HL-60 (cell line): ENCODE measurements at regions not wholly inside any gene's neighbourhood (a gene's known extent, or its start where the extent isn't known, plus 50 kb on each side); places are given as distances from the start of the nearest gene placed in this dataset.

Experiments used
- DNase-seq, 2 experiments: peaks; one replicate each; pipeline ENCODE4 v3.0.0-alpha.2; 2010 to 2020; ENCODE audit warnings: low read depth in 1 of 2, low spot score in 1 of 2
- H3K27ac ChIP-seq: fragments of 250-450 bp; sonication (Bioruptor Pico); replicated peaks from 2 replicates; pipeline ENCODE4 v1.5.1; 2020; ENCODE audit warnings: mild to moderate bottlenecking, moderate library complexity
- H3K27me3 ChIP-seq: fragments of 250-450 bp; sonication (Bioruptor Pico); 2 replicates; pipeline ENCODE4 v1.5.1; 2021; ENCODE audit warnings: mild to moderate bottlenecking, moderate library complexity; ENCODE audit not compliant: insufficient read depth, poor library complexity, severe bottlenecking
- H3K4me3 ChIP-seq: replicated peaks from 2 replicates; pipeline ENCODE4 v1.5.1; 2011; ENCODE audit warnings: mild to moderate bottlenecking, control low read depth, low read length; ENCODE audit not compliant: insufficient read depth
- GABPA ChIP-seq: IDR thresholded peaks from 2 replicates; pipeline ENCODE4 v1.6.1; 2012; ENCODE audit warnings: low read depth
- POLR2AphosphoS5 ChIP-seq: IDR thresholded peaks from 2 replicates; pipeline ENCODE4 v1.6.1; 2012; ENCODE audit warnings: low read depth
- REST ChIP-seq: IDR thresholded peaks from 2 replicates; pipeline ENCODE4 v1.6.1; 2012; ENCODE audit warnings: low read depth; ENCODE audit not compliant: insufficient replicate concordance
- SPI1 ChIP-seq: IDR thresholded peaks from 2 replicates; pipeline ENCODE4 v1.6.1; 2012; ENCODE audit warnings: low read depth, mild to moderate bottlenecking, borderline replicate concordance
- TF ChIP-seq, protein P1 (sequence below): IDR thresholded peaks from one replicate; pipeline ENCODE4 v1.5.1; 2011; ENCODE audit warnings: low read length, control low read depth, inconsistent platforms; ENCODE audit not compliant: insufficient read depth

- TF ChIP-seq POLR2AphosphoS5: no peak
- TF ChIP-seq SPI1: no peak
- TF ChIP-seq, protein P1, sequence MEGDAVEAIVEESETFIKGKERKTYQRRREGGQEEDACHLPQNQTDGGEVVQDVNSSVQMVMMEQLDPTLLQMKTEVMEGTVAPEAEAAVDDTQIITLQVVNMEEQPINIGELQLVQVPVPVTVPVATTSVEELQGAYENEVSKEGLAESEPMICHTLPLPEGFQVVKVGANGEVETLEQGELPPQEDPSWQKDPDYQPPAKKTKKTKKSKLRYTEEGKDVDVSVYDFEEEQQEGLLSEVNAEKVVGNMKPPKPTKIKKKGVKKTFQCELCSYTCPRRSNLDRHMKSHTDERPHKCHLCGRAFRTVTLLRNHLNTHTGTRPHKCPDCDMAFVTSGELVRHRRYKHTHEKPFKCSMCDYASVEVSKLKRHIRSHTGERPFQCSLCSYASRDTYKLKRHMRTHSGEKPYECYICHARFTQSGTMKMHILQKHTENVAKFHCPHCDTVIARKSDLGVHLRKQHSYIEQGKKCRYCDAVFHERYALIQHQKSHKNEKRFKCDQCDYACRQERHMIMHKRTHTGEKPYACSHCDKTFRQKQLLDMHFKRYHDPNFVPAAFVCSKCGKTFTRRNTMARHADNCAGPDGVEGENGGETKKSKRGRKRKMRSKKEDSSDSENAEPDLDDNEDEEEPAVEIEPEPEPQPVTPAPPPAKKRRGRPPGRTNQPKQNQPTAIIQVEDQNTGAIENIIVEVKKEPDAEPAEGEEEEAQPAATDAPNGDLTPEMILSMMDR: no peak
- TF ChIP-seq REST: no peak
- no peak for TF ChIP-seq GABPA
- no peak overlapping the region for H3K27ac ChIP-seq
- DNase-seq: no peak
- no peak overlapping the region for H3K4me3 ChIP-seq
- peaks cover 3% of the 10 kb centered on the region for H3K27me3 ChIP-seq
Observed at GRCh38 chr2:20544153-20544747, 97.4 kb downstream of the RHOB start.

DNA sequence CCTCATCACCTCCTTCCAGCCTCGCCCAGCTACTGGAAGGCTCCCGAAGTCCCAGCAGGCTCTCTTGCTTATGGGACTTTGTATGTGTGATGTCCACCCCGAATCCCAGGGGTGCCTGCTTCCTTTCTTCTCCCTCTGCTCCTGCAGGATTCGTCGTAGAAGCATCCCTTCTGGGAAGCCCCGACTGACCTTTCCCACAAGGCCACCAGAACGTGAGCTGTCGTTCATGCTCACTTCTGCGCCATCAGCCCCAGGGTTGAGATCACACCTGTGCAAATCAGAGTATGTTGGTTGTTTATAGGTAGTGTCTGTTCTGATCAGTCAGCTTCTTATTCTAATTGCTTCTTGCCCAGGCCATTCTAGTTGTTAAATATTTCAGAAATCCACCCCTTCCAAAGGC lies 101.8 kb downstream of the HS1BP3 start:
- no peak for TF ChIP-seq SPI1
- no peak for TF ChIP-seq POLR2AphosphoS5
- TF ChIP-seq, protein P1: no peak
- TF ChIP-seq GABPA: no peak
- no peak for TF ChIP-seq REST
- H3K4me3 ChIP-seq: no peak overlapping the region
- H3K27me3 ChIP-seq: no peaks in the 10 kb centered on the region
- no peak for DNase-seq
- H3K27ac ChIP-seq: no peak overlapping the region

DNA sequence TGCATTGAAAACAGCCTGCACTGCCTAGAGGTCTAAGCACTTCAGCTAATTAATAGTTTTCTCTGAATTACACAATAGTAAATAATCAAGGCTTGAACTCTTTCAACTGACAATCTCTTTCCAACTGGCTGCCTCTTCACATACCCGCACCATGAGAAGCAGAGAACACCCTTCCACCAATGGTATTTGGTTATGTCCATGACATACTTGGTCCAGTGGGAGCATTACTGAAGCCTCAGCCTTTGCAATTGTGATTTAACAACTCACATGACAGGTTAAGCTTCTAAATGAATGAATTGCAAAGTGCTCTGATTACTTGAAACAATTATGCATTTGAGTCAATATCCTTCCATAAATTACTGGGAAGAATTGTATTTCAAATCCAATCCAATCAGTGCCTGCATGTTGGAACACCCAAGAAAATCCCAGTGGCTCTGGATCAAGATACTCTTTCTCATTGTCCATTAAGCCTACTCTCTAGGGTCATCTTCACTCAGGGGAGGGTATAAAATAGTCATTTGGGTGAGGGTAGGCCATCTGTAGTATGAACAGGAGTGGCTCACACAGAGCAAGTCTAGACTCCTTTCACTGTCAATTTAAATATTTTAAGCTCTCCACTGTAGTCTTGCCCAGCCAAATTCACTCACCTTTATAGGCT lies 101.1 kb downstream of the HS1BP3 start:
- Histone ChIP-seq H3K4me3 (no peak overlapping the region), H3K27me3 (no peaks in the 10 kb centered on the region), H3K27ac (no peak overlapping the region)
- no peak for DNase-seq
- TF ChIP-seq REST (no peak), POLR2AphosphoS5 (no peak), GABPA (no peak), SPI1 (no peak)
- TF ChIP-seq, protein P1: no peak
